ENCODE measurements at regions not wholly inside any gene's neighbourhood (a gene's known extent, or its start where the extent isn't known, plus 50 kb on each side); places are given as distances from the start of the nearest gene placed in this dataset.

- H3K9me3 ChIP-seq (ENCODE audit: control insufficient read depth in 1 of 2, insufficient read depth in 1 of 2, low read depth in 1 of 2, low read length in 2 of 2) = peaks cover 10 to 22% of the 10 kb centered on the region in 2 experiments; a peak in 3 of 4 replicates
- H3K27me3 ChIP-seq (ENCODE audit: insufficient read depth, low read length) = no peaks in the 10 kb centered on the region
- no peaks in the 10 kb centered on the region for H3K36me3 ChIP-seq (ENCODE audit: control insufficient read depth in 1 of 2, insufficient read depth in 2 of 2, low read length in 2 of 2)
- H3K9me2 ChIP-seq (ENCODE audit: insufficient read depth) = no peaks in the 10 kb centered on the region
- no peak overlapping the region for H3K4me3 ChIP-seq (replicated peaks in 1 of 2; ENCODE audit: low read depth in 1 of 2, low read length in 2 of 2)
- POLR2A ChIA-PET = no interaction called here
- RAD21 ChIA-PET (ENCODE audit: low non-redundant PET in 1 of 2, low total read pairs in 2 of 2, uncharacterized antibody in 2 of 2, unreplicated experiment in 2 of 2) = no interaction called here
- no peak overlapping the region for H3K27ac ChIP-seq (ENCODE audit: low read depth, low read length)
- no peak for ATAC-seq
- DNase-seq (ENCODE audit: low read depth, low spot score) = no peak
- no peak overlapping the region for H3K4me2 ChIP-seq (ENCODE audit: low read length)
- CTCF ChIA-PET = no interaction called here
- H3K4me1 ChIP-seq (ENCODE audit: control insufficient read depth in 1 of 2, insufficient read depth in 2 of 2, low read length in 2 of 2) = no peaks in the 10 kb centered on the region
- BruUV-seq (replicated peaks) = no TSS peak
- no peak overlapping the region for H2AFZ ChIP-seq (ENCODE audit: low read depth, low read length, poor library complexity, severe bottlenecking)
- H3K9ac ChIP-seq (ENCODE audit: low read length) = no peak overlapping the region
- intact Hi-C loops (cut with micrococcal nuclease) = no loop called here
- TF ChIP-seq ZFX (IDR thresholded peaks at IDR 0.05) (no peak), SP1 (IDR thresholded peaks at IDR 0.05; ENCODE audit: low read depth) (no peak), YY1 (IDR thresholded peaks at IDR 0.05; ENCODE audit: extremely low read depth, insufficient replicate concordance, low read depth, low read length) (no peak), CTCF (IDR thresholded peaks at IDR 0.05 in 2 of 3, conservative IDR thresholded peaks at IDR 0.05 in 1 of 3; ENCODE audit: borderline replicate concordance in 1 of 3, insufficient read depth in 1 of 3, low read depth in 2 of 3, low read length in 2 of 3) (no peak), EZH2phosphoT487 (IDR thresholded peaks at IDR 0.05; ENCODE audit: borderline replicate concordance) (no peak), JUND (IDR thresholded peaks at IDR 0.05) (no peak), SRF (IDR thresholded peaks at IDR 0.05; ENCODE audit: low read depth) (no peak), CEBPB (IDR thresholded peaks at IDR 0.05; ENCODE audit: low read depth) (no peak), FOSL1 (IDR thresholded peaks at IDR 0.05; ENCODE audit: low read depth) (no peak), SIN3A (IDR thresholded peaks at IDR 0.05; ENCODE audit: low read depth) (no peak), ELF1 (IDR thresholded peaks at IDR 0.05; ENCODE audit: borderline replicate concordance, low read depth) (no peak), RAD21 (IDR thresholded peaks at IDR 0.05; ENCODE audit: low read depth) (no peak), ZNF274 (IDR thresholded peaks at IDR 0.05; ENCODE audit: low read depth, low read length) (no peak), CBX3 (IDR thresholded peaks at IDR 0.05; ENCODE audit: low read depth) (no peak), ZBTB33 (IDR thresholded peaks at IDR 0.05; ENCODE audit: extremely low read depth, insufficient replicate concordance, low read length) (no peak)
- TF ChIP-seq, protein P1, sequence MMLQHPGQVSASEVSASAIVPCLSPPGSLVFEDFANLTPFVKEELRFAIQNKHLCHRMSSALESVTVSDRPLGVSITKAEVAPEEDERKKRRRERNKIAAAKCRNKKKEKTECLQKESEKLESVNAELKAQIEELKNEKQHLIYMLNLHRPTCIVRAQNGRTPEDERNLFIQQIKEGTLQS (IDR thresholded peaks at IDR 0.05) = no peak
- TF ChIP-seq, protein P2, sequence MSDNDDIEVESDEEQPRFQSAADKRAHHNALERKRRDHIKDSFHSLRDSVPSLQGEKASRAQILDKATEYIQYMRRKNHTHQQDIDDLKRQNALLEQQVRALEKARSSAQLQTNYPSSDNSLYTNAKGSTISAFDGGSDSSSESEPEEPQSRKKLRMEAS (IDR thresholded peaks at IDR 0.05) = no peak
- TF ChIP-seq, protein P3, sequence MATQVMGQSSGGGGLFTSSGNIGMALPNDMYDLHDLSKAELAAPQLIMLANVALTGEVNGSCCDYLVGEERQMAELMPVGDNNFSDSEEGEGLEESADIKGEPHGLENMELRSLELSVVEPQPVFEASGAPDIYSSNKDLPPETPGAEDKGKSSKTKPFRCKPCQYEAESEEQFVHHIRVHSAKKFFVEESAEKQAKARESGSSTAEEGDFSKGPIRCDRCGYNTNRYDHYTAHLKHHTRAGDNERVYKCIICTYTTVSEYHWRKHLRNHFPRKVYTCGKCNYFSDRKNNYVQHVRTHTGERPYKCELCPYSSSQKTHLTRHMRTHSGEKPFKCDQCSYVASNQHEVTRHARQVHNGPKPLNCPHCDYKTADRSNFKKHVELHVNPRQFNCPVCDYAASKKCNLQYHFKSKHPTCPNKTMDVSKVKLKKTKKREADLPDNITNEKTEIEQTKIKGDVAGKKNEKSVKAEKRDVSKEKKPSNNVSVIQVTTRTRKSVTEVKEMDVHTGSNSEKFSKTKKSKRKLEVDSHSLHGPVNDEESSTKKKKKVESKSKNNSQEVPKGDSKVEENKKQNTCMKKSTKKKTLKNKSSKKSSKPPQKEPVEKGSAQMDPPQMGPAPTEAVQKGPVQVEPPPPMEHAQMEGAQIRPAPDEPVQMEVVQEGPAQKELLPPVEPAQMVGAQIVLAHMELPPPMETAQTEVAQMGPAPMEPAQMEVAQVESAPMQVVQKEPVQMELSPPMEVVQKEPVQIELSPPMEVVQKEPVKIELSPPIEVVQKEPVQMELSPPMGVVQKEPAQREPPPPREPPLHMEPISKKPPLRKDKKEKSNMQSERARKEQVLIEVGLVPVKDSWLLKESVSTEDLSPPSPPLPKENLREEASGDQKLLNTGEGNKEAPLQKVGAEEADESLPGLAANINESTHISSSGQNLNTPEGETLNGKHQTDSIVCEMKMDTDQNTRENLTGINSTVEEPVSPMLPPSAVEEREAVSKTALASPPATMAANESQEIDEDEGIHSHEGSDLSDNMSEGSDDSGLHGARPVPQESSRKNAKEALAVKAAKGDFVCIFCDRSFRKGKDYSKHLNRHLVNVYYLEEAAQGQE (IDR thresholded peaks at IDR 0.05; ENCODE audit: low read depth) = no peak
- no peaks in the 10 kb centered on the region for H3K79me2 ChIP-seq (ENCODE audit: insufficient read depth, low read length)
- H4K20me1 ChIP-seq (ENCODE audit: insufficient read depth) = no peaks in the 10 kb centered on the region
These were observed 434.2 kb upstream of the CNTN3 start for GRCh38 chr3:75048650-75049049.

All from HCT116 (cell line).